Keratinocyte (primary cell): ENCODE measurements at regions not wholly inside any gene's neighbourhood (a gene's known extent, or its start where the extent isn't known, plus 50 kb on each side); places are given as distances from the start of the nearest gene placed in this dataset.

Experiments
- CTCF ChIP-seq, 3 experiments: IDR thresholded peaks in 1 of 3; conservative IDR thresholded peaks in 1 of 3; optimal IDR thresholded peaks in 1 of 3; 2 replicates in 2 of 3; 3 replicates in 1 of 3; pipeline versions ENCODE3 to v1.5.1; 2011; ENCODE audit warnings: low read length in 3 of 3, mild to moderate bottlenecking in 3 of 3, moderate library complexity in 2 of 3, control low read depth in 1 of 3, inconsistent platforms in 1 of 3; ENCODE audit not compliant: insufficient read depth in 2 of 3; ENCODE audit errors: extremely low read depth in 1 of 3
- EZH2 ChIP-seq: IDR thresholded peaks from one replicate; pipeline ENCODE4 v1.6.1; 2012; ENCODE audit warnings: inconsistent platforms, mild to moderate bottlenecking, low read length, moderate library complexity

- TF ChIP-seq CTCF (optimal IDR thresholded peaks at IDR 0.05 in 1 of 3, IDR thresholded peaks at IDR 0.05 in 1 of 3, conservative IDR thresholded peaks at IDR 0.05 in 1 of 3; ENCODE audit: extremely low read depth in 1 of 3, insufficient read depth in 2 of 3, low read length in 3 of 3) (no peak), EZH2 (no peak)
These were observed 1085.0 kb upstream of the TENM4 start for GRCh38 chr11:80525663-80526405.
